K562 (cell line): ENCODE measurements at regions not wholly inside any gene's neighbourhood (a gene's known extent, or its start where the extent isn't known, plus 50 kb on each side); places are given as distances from the start of the nearest gene placed in this dataset.

Experiments used
- ATAC-seq: fragments of 200-7000 bp; cut with Tn5 transposase; 3 replicates; pipeline ENCODE4 v1.9.1; 2020; ENCODE audit warnings: moderate library complexity
- BruUV-seq: library from RNA; stranded (reverse); fragments of 400-500 nt; replicated peaks from 2 replicates; lab custom pipeline; 2021; lab: Mats Ljungman, UMichigan
- CTCF ChIA-PET: fragments of 300-600 bp; formaldehyde crosslinking; extraction: SDS; loops from one replicate; lab custom pipeline; 2021; ENCODE audit warnings: low intra/inter-chr PET ratio; lab: Yijun Ruan, JAX
- POLR2A ChIA-PET: fragments of 300-600, 350-650 bp; sonication (Branson Sonifier 250); formaldehyde crosslinking; extraction: SDS; loops from one replicate; lab custom pipeline; 2021; ENCODE audit warnings: antibody characterized with exemption, inconsistent platforms; lab: Yijun Ruan, JAX
- DNase-seq, 4 experiments: peaks; one replicate each; pipeline versions ENCODE4 v3.0.0 to v3.0.0-alpha.2; 2011 to 2018; ENCODE audit warnings: low spot score in 3 of 4, mixed read lengths in 3 of 4; ENCODE audit errors: extremely low read depth in 1 of 4
- FAIRE-seq: peaks from 2 replicates; lab custom pipeline; 2011; peaks lifted over from hg19 to GRCh38; lab: Jason Lieb, UNC
- H2AFZ ChIP-seq: 2 replicates; pipeline ENCODE4 v1.6.0; 2011; ENCODE audit warnings: low read depth, low read length, control low read depth, inconsistent platforms
- H3K27ac ChIP-seq: fragments of 200-600 bp; 3 replicates; pipeline ENCODE4 v1.8.0; 2011; ENCODE audit warnings: low read depth, mild to moderate bottlenecking, control low read depth, inconsistent platforms, low read length, moderate library complexity, mixed read lengths; ENCODE audit errors: extremely low read depth
- H3K27me3 ChIP-seq, 2 experiments: fragments of 300-600 bp in 1 of 2; 2 replicates in 1 of 2; 3 replicates in 1 of 2; pipeline versions ENCODE4 v1.6.0 to v1.8.0; 2011; ENCODE audit warnings: inconsistent platforms in 2 of 2, low read length in 2 of 2, mild to moderate bottlenecking in 1 of 2, mixed read lengths in 1 of 2, moderate library complexity in 1 of 2; ENCODE audit not compliant: control insufficient read depth in 2 of 2, insufficient read depth in 2 of 2
- H3K36me3 ChIP-seq: fragments of 300-600 bp; 3 replicates; pipeline ENCODE4 v1.8.0; 2011; ENCODE audit warnings: mild to moderate bottlenecking, low read length, inconsistent platforms; ENCODE audit not compliant: control insufficient read depth, insufficient read depth
- H3K4me1 ChIP-seq, 2 experiments: fragments of 200-600 bp in 1 of 2; replicated peaks in 1 of 2; 2 replicates in 1 of 2; 3 replicates in 1 of 2; pipeline versions ENCODE4 v1.5.1 to v1.8.0; 2011; ENCODE audit warnings: inconsistent platforms in 2 of 2, low read length in 2 of 2, mild to moderate bottlenecking in 1 of 2, mixed read lengths in 1 of 2, moderate library complexity in 1 of 2; ENCODE audit not compliant: control insufficient read depth in 2 of 2, insufficient read depth in 2 of 2
- H3K4me2 ChIP-seq: 2 replicates; pipeline ENCODE4 v1.6.1; 2011; ENCODE audit warnings: low read length, control low read depth, inconsistent platforms, mixed read lengths; ENCODE audit not compliant: insufficient read depth
- H3K4me3 ChIP-seq: fragments of 200-600 bp; sonication (generic), shearing (Covaris generic); 2 replicates; pipeline ENCODE4 v1.5.1; 2016; ENCODE audit warnings: control low read depth, inconsistent platforms
- H3K79me2 ChIP-seq: fragments of 200-600 bp; 3 replicates; pipeline ENCODE4 v1.8.0; 2011; ENCODE audit warnings: low read length, inconsistent platforms; ENCODE audit not compliant: control insufficient read depth, insufficient read depth
- H3K9ac ChIP-seq, 2 experiments: 2 replicates each; pipeline versions ENCODE4 v1.6.0 to v1.6.1; 2011; ENCODE audit warnings: low read depth in 2 of 2, low read length in 2 of 2, control low read depth in 1 of 2, inconsistent platforms in 1 of 2, mild to moderate bottlenecking in 1 of 2, mixed read lengths in 1 of 2; ENCODE audit not compliant: insufficient read depth in 1 of 2
- H3K9me1 ChIP-seq: one replicate; pipeline ENCODE4 v1.6.0; 2011; ENCODE audit warnings: inconsistent platforms, mild to moderate bottlenecking, low read length, moderate library complexity; ENCODE audit not compliant: control insufficient read depth, insufficient read depth
- H3K9me3 ChIP-seq: replicated peaks from 2 replicates; pipeline ENCODE4 v1.5.1; 2011; ENCODE audit warnings: low read depth, low read length, inconsistent platforms; ENCODE audit not compliant: control insufficient read depth, insufficient read depth
- H4K20me1 ChIP-seq: replicated peaks from 2 replicates; pipeline ENCODE4 v1.6.1; 2011; ENCODE audit warnings: low read length, inconsistent platforms, mixed read lengths; ENCODE audit not compliant: control insufficient read depth, insufficient read depth
- ATF7 ChIP-seq: fragments of 450-650 bp; IDR thresholded peaks from 2 replicates; pipeline ENCODE4 v1.7.1; 2014; ENCODE audit warnings: mild to moderate bottlenecking, moderate library complexity
- BCLAF1 ChIP-seq, 2 experiments: fragments of 450-650 bp in 1 of 2; IDR thresholded peaks; 2 replicates each; pipeline ENCODE4 v1.6.1; 2011 to 2017; ENCODE audit warnings: low read depth in 2 of 2, antibody characterized with exemption in 1 of 2, borderline replicate concordance in 1 of 2, low read length in 1 of 2, mild to moderate bottlenecking in 1 of 2, mixed read lengths in 1 of 2; ENCODE audit not compliant: control insufficient read depth in 1 of 2
- FOS ChIP-seq: IDR thresholded peaks from 3 replicates; pipeline ENCODE4 v1.6.1; 2011; ENCODE audit not compliant: insufficient read length; ENCODE audit errors: extremely low read depth
- HMG20B ChIP-seq: fragments of 250-450 bp; sonication (Bioruptor Pico); IDR thresholded peaks from 2 replicates; pipeline ENCODE4 v1.5.0; 2021; ENCODE audit warnings: mild to moderate bottlenecking
- MAFG ChIP-seq: fragments of 450-650 bp; conservative IDR thresholded peaks from 2 replicates; pipeline ENCODE4 v1.6.1; 2016; ENCODE audit warnings: missing genetic modification characterization, missing compliant biosample characterization
- NBN ChIP-seq: fragments of 450-650 bp; IDR thresholded peaks from 2 replicates; pipeline ENCODE4 v1.6.1; 2016; ENCODE audit warnings: low read depth, mild to moderate bottlenecking
- NCOR1 ChIP-seq: fragments of 450-650 bp; IDR thresholded peaks from 2 replicates; pipeline ENCODE4 v1.6.1; 2016; ENCODE audit warnings: mild to moderate bottlenecking, moderate library complexity
- POLR2A ChIP-seq: fragments of 450-650 bp; conservative IDR thresholded peaks from 2 replicates; pipeline ENCODE4 v1.6.1; 2016
- PPARD ChIP-seq: fragments of 250-450 bp; sonication (Bioruptor Pico); IDR thresholded peaks from 2 replicates; pipeline ENCODE4 v1.8.0; 2022; ENCODE audit warnings: inconsistent platforms, mild to moderate bottlenecking, moderate library complexity
- SFPQ ChIP-seq: fragments of 200-400 bp; formaldehyde crosslinking; IDR thresholded peaks from 2 replicates; pipeline ENCODE4 v1.6.1; 2017; ENCODE audit warnings: mild to moderate bottlenecking, low read depth, low read length, moderate library complexity
- SMARCC2 ChIP-seq: fragments of 450-650 bp; IDR thresholded peaks from 2 replicates; pipeline ENCODE4 v1.6.1; 2017; ENCODE audit warnings: antibody characterized with exemption, moderate library complexity, mild to moderate bottlenecking, low read depth
- SP1 ChIP-seq: sonication (generic); formaldehyde crosslinking; IDR thresholded peaks from 2 replicates; pipeline ENCODE4 v1.8.1; 2022; ENCODE audit warnings: mild to moderate bottlenecking, missing genetic modification reagents
- ZNF143 ChIP-seq: sonication (generic); formaldehyde crosslinking; IDR thresholded peaks from 2 replicates; pipeline ENCODE4 v1.9.0; 2022; ENCODE audit warnings: mild to moderate bottlenecking, missing genetic modification reagents
- ZNF197 ChIP-seq: fragments of 200-800 bp; sonication (Bioruptor generic); IDR thresholded peaks from 2 replicates; pipeline ENCODE4 v1.6.1; 2016; ENCODE audit warnings: low read depth, missing genetic modification characterization, missing compliant biosample characterization
- ZNF41 ChIP-seq: fragments of 250-450 bp; sonication (Bioruptor Pico); conservative IDR thresholded peaks from 2 replicates; pipeline ENCODE4 v1.4.0; 2020; ENCODE audit warnings: mild to moderate bottlenecking
- ZNF668 ChIP-seq: fragments of 250-450 bp; sonication (Bioruptor Pico); IDR thresholded peaks from 2 replicates; pipeline ENCODE4 v1.8.0; 2022; ENCODE audit warnings: mild to moderate bottlenecking, inconsistent platforms
- WGBS: fragments of 100-300 bp; shearing (Covaris generic); methylation state at CpG from one replicate; pipeline ENCODE4 v1.1.6; 2016; ENCODE audit warnings: low coverage, mixed read lengths; ENCODE audit not compliant: insufficient coverage; ENCODE audit errors: missing lambda C conversion rate; 5-methylcytosine and 5-hydroxymethylcytosine counted together
- in situ Hi-C: fragments of 300-500 bp; cut with MboI; formaldehyde crosslinking; loops from 4 replicates; pipeline ENCODE4 v1.15.0; 2018; ENCODE audit warnings: inconsistent platforms, mixed read lengths
- intact Hi-C: fragments of 100-400 bp; cut with micrococcal nuclease; formaldehyde crosslinking; loops from 2 replicates; pipeline ENCODE4 v1.14.2; 2022

GRCh38 chrX:8279323-8279722, 108.3 kb upstream of the VCX2 start:
- no peaks in the 10 kb centered on the region for H3K4me1 ChIP-seq
- H3K79me2 ChIP-seq, result no peaks in the 10 kb centered on the region
- no peaks in the 10 kb centered on the region for H3K27me3 ChIP-seq
- TF ChIP-seq SP1 (CRISPR knock-in tag) (no peak), FOS (no peak), POLR2A (no peak), NCOR1 (no peak), ZNF668 (CRISPR knock-in tag) (no peak), SMARCC2 (no peak), ZNF41 (CRISPR knock-in tag) (no peak), SFPQ (no peak), HMG20B (CRISPR knock-in tag) (no peak), ZNF197 (no peak), MAFG (tag) (no peak), NBN (no peak), ATF7 (no peak), PPARD (CRISPR knock-in tag) (no peak), ZNF143 (no peak), BCLAF1 (IDR thresholded peaks at IDR 0.05; ENCODE audit: borderline replicate concordance in 1 of 2, control insufficient read depth in 1 of 2, low read depth in 2 of 2, low read length in 1 of 2) (no peak)
- no peak overlapping the region for H3K9ac ChIP-seq
- ChIA-PET POLR2A (no interaction called here), CTCF (no interaction called here)
- H2AFZ ChIP-seq, result no peak overlapping the region
- H3K9me1 ChIP-seq, result no peaks in the 10 kb centered on the region
- H4K20me1 ChIP-seq, result no peaks in the 10 kb centered on the region
- H3K36me3 ChIP-seq, result no peaks in the 10 kb centered on the region
- in situ Hi-C loops, result no loop called here
- ATAC-seq (no peak), DNase-seq (no peak), FAIRE-seq (no peak)
- no peak overlapping the region for H3K27ac ChIP-seq
- H3K4me2 ChIP-seq, result no peak overlapping the region
- H3K4me3 ChIP-seq, result no peak overlapping the region
- no peaks in the 10 kb centered on the region for H3K9me3 ChIP-seq
- WGBS, result 8% methylated on average over 2 of the region's 2 CpGs
- no TSS peak for BruUV-seq
- intact Hi-C loops, result no loop called here
